Dedifferentiated amniotic fluid mesenchymal stem cell (primary cell): ENCODE measurements at regions not wholly inside any gene's neighbourhood (a gene's known extent, or its start where the extent isn't known, plus 50 kb on each side); places are given as distances from the start of the nearest gene placed in this dataset.

Experiments
- DNase-seq: peaks from one replicate; pipeline ENCODE4 v3.0.0-alpha.2; 2016; ENCODE audit errors: extremely low spot score

GRCh38 chr2:37544591-37545031 is 126.8 kb downstream of the CDC42EP3 start:
- no peak for DNase-seq

- no peak for DNase-seq
Observed at GRCh38 chr2:37549598-37549997, 121.8 kb downstream of the CDC42EP3 start.

- DNase-seq, result no peak
Observed at GRCh38 chr2:37550190-37550589, 121.3 kb downstream of the CDC42EP3 start.

- peak; percentile 34 for DNase-seq
Observed at GRCh38 chr2:37551783-37552182, 119.7 kb downstream of the CDC42EP3 start.

GRCh38 chr2:37552339-37552738 is 119.1 kb downstream of the CDC42EP3 start:
- no peak for DNase-seq

GRCh38 chr2:37553411-37554154 is 117.9 kb downstream of the CDC42EP3 start:
- DNase-seq, result no peak

GRCh38 chr2:37554155-37554510 is 117.3 kb downstream of the CDC42EP3 start:
- no peak for DNase-seq

GRCh38 chr2:37554687-37555086 is 116.8 kb downstream of the CDC42EP3 start:
- DNase-seq, result no peak

- no peak for DNase-seq
Observed at GRCh38 chr2:37555457-37555856, 116.0 kb downstream of the CDC42EP3 start.

- no peak for DNase-seq
Observed at GRCh38 chr2:37556256-37556655, 115.2 kb downstream of the CDC42EP3 start.

GRCh38 chr2:37558623-37559022 is 112.8 kb downstream of the CDC42EP3 start:
- no peak for DNase-seq

GRCh38 chr2:37560241-37560848 is 111.1 kb downstream of the CDC42EP3 start:
- no peak for DNase-seq

- DNase-seq, result no peak
Observed at GRCh38 chr2:37560863-37561614, 110.4 kb downstream of the CDC42EP3 start.

GRCh38 chr2:37561615-37562569 is 109.5 kb downstream of the CDC42EP3 start:
- DNase-seq, result peak; percentile 56

GRCh38 chr2:37563375-37564015 is 107.9 kb downstream of the CDC42EP3 start:
- DNase-seq, result no peak

GRCh38 chr2:37564356-37564755 is 107.1 kb downstream of the CDC42EP3 start:
- DNase-seq, result no peak

GRCh38 chr2:37566517-37566981 is 104.9 kb downstream of the CDC42EP3 start:
- peak; percentile 60 for DNase-seq

- no peak for DNase-seq
Observed at GRCh38 chr2:37568565-37568964, 102.9 kb downstream of the CDC42EP3 start.

- no peak for DNase-seq
Observed at GRCh38 chr2:37569131-37569823, 102.2 kb downstream of the CDC42EP3 start.

- DNase-seq, result no peak
Observed at GRCh38 chr2:37569986-37570679, 101.3 kb downstream of the CDC42EP3 start.
